ENCODE measurements at regions not wholly inside any gene's neighbourhood (a gene's known extent, or its start where the extent isn't known, plus 50 kb on each side); places are given as distances from the start of the nearest gene placed in this dataset.

DNA sequence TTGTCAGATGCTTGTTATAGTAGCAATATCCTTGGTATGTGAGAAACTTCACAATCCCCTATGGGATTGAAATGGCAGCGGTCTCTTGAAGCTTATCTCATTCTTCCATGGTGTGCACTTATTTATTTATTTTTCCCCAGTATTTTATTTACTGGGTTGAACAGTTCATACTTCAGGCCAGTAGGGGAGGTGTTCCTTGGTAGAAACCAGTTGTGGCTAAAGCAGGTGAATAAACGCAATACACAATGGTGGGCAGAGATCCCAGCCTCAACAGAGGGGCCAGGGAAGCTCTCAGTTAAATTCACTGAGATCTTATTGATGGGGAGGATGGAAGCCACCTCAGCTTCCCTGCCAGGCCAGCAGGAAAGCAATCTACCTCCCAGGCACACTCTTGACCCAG is 93.7 kb upstream of the SRD5A2 start:
- H2AFZ ChIP-seq (ENCODE audit: low read depth, low read length), result no peak overlapping the region
- no peak overlapping the region for H3K4me2 ChIP-seq (ENCODE audit: low read length)
- H3K9ac ChIP-seq (ENCODE audit: low read length), result no peak overlapping the region
- no peaks in the 10 kb centered on the region for H3K36me3 ChIP-seq (replicated peaks; ENCODE audit: low read depth, low read length)
- H3K4me1 ChIP-seq (ENCODE audit: low read length), result no peaks in the 10 kb centered on the region
- no peak overlapping the region for H3K4me3 ChIP-seq (ENCODE audit: low read length)
- TF ChIP-seq EZH2phosphoT487 (IDR thresholded peaks at IDR 0.05; ENCODE audit: low read depth), result no peak
- TF ChIP-seq, protein P1, sequence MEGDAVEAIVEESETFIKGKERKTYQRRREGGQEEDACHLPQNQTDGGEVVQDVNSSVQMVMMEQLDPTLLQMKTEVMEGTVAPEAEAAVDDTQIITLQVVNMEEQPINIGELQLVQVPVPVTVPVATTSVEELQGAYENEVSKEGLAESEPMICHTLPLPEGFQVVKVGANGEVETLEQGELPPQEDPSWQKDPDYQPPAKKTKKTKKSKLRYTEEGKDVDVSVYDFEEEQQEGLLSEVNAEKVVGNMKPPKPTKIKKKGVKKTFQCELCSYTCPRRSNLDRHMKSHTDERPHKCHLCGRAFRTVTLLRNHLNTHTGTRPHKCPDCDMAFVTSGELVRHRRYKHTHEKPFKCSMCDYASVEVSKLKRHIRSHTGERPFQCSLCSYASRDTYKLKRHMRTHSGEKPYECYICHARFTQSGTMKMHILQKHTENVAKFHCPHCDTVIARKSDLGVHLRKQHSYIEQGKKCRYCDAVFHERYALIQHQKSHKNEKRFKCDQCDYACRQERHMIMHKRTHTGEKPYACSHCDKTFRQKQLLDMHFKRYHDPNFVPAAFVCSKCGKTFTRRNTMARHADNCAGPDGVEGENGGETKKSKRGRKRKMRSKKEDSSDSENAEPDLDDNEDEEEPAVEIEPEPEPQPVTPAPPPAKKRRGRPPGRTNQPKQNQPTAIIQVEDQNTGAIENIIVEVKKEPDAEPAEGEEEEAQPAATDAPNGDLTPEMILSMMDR (IDR thresholded peaks at IDR 0.05; ENCODE audit: low read depth, low read length), result no peak
- H3K27me3 ChIP-seq (ENCODE audit: low read depth, low read length), result no peaks in the 10 kb centered on the region; the same call in 1 of the 2 replicates
- no peaks in the 10 kb centered on the region for H4K20me1 ChIP-seq (ENCODE audit: insufficient read depth, low read length)
- no peaks in the 10 kb centered on the region for H3K79me2 ChIP-seq (ENCODE audit: low read length)
- no peaks in the 10 kb centered on the region for H3K9me3 ChIP-seq (ENCODE audit: insufficient read depth, low read length)
- no peak overlapping the region for H3K27ac ChIP-seq (ENCODE audit: low read length)

DNA sequence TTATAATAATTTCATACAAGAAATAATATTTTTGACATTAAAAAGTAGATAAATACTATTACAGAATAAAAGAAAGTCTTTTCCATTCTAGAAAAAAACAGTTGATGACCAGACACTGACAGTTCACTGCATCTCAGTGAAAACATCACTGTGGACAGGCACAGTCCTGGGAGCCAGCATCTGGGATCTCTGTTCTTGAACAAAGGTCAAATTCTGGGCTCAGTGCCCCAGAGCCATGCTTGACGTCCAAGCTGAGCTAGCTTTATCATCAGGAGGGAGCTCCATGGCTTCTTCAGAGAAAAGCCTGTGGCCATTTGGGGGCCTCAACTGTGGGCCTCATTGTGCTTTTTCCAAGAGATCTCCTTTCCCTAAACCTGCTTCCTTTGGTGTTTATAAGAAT is 86.1 kb upstream of the SRD5A2 start:
- H2AFZ ChIP-seq (ENCODE audit: low read depth, low read length), result no peak overlapping the region
- H3K4me2 ChIP-seq (ENCODE audit: low read length), result no peak overlapping the region
- no peaks in the 10 kb centered on the region for H3K4me1 ChIP-seq (ENCODE audit: low read length)
- no peaks in the 10 kb centered on the region for H3K79me2 ChIP-seq (ENCODE audit: low read length)
- no peak overlapping the region for H3K4me3 ChIP-seq (ENCODE audit: low read length)
- H3K27ac ChIP-seq (ENCODE audit: low read length), result no peak overlapping the region
- H4K20me1 ChIP-seq (ENCODE audit: insufficient read depth, low read length), result no peaks in the 10 kb centered on the region
- no peak overlapping the region for H3K9ac ChIP-seq (ENCODE audit: low read length)
- TF ChIP-seq, protein P1 (IDR thresholded peaks at IDR 0.05; ENCODE audit: low read depth, low read length), result no peak
- no peak for TF ChIP-seq EZH2phosphoT487 (IDR thresholded peaks at IDR 0.05; ENCODE audit: low read depth)
- H3K27me3 ChIP-seq (ENCODE audit: low read depth, low read length), result no peaks in the 10 kb centered on the region
- no peaks in the 10 kb centered on the region for H3K36me3 ChIP-seq (replicated peaks; ENCODE audit: low read depth, low read length)
- no peaks in the 10 kb centered on the region for H3K9me3 ChIP-seq (ENCODE audit: insufficient read depth, low read length)

DNA sequence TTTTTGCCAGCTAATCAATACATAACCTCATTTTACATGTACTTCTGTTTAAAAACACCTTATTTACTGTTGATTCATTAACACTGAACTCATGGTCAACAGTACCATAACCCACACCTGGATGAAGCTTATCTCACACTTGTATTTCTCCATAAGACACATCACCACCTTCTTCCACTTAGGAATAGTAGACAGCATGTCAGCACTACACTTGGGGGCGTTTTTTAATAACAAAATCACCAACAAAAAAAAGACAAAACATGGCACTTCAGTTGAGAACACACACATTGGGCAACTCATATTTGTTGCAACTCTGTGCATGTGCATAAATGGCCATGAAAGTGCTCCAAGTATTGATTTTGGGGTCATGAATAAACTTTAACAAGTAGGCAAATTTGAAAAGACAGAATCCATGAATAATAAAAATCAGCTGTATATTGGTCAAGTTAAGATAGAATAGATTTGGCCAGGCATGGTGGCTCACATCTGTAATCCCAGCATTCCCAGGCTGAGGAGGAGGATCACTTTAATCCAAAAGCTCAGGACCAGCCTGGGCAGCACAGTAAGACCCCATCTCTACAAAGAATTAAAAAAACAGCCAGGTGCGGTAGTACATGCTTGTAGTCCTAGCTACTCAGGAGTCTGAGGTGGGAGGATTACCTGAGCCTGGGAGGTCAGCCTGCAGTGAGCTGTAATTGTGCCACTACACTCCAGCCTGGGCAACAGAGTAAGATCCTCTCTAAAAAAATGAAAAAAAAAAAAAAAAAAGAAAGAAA is 84.4 kb upstream of the SRD5A2 start:
- TF ChIP-seq, protein P1 (IDR thresholded peaks at IDR 0.05; ENCODE audit: low read depth, low read length), result no peak
- TF ChIP-seq EZH2phosphoT487 (IDR thresholded peaks at IDR 0.05; ENCODE audit: low read depth), result no peak
- Histone ChIP-seq H3K4me1 (ENCODE audit: low read length) (no peaks in the 10 kb centered on the region), H3K9ac (ENCODE audit: low read length) (no peak overlapping the region), H2AFZ (ENCODE audit: low read depth, low read length) (no peak overlapping the region), H3K4me2 (ENCODE audit: low read length) (no peak overlapping the region), H3K9me3 (ENCODE audit: insufficient read depth, low read length) (no peaks in the 10 kb centered on the region), H3K79me2 (ENCODE audit: low read length) (no peaks in the 10 kb centered on the region), H4K20me1 (ENCODE audit: insufficient read depth, low read length) (no peaks in the 10 kb centered on the region), H3K4me3 (ENCODE audit: low read length) (no peak overlapping the region), H3K36me3 (replicated peaks; ENCODE audit: low read depth, low read length) (no peaks in the 10 kb centered on the region), H3K27me3 (ENCODE audit: low read depth, low read length) (no peaks in the 10 kb centered on the region), H3K27ac (ENCODE audit: low read length) (no peak overlapping the region)

DNA sequence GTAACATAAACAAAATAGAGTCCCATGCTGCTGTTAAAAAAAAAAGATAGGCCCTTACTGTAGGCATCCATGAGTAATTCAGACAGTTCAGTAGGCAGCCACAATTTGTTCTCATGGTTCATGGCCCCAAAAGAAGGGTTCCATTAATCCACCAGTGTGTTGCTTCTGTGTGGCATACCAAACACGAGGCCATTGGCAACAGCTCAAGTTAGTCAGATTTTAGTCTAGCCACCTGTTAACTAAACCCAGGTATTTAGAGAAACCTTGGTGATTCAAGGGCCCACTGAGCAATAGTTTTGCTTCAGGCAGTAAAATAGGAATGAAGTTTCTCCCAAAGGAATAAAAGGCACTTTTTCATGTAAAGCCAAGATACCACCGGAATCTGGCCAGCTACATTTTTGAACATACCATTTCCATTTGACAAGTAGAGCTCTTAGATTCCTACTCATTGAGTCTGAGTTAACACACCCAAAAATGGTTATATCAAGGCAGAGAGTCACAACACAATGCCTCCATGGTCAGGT is 80.1 kb upstream of the SRD5A2 start:
- H3K36me3 ChIP-seq (replicated peaks; ENCODE audit: low read depth, low read length), result no peaks in the 10 kb centered on the region
- H3K4me3 ChIP-seq (ENCODE audit: low read length), result no peak overlapping the region
- H3K27me3 ChIP-seq (ENCODE audit: low read depth, low read length), result no peaks in the 10 kb centered on the region
- no peaks in the 10 kb centered on the region for H3K79me2 ChIP-seq (ENCODE audit: low read length)
- no peak overlapping the region for H3K27ac ChIP-seq (ENCODE audit: low read length)
- no peak overlapping the region for H2AFZ ChIP-seq (ENCODE audit: low read depth, low read length)
- no peaks in the 10 kb centered on the region for H3K4me1 ChIP-seq (ENCODE audit: low read length)
- TF ChIP-seq, protein P1 (IDR thresholded peaks at IDR 0.05; ENCODE audit: low read depth, low read length), result no peak
- no peak for TF ChIP-seq EZH2phosphoT487 (IDR thresholded peaks at IDR 0.05; ENCODE audit: low read depth)
- H3K4me2 ChIP-seq (ENCODE audit: low read length), result no peak overlapping the region
- H3K9me3 ChIP-seq (ENCODE audit: insufficient read depth, low read length), result no peaks in the 10 kb centered on the region
- no peak overlapping the region for H3K9ac ChIP-seq (ENCODE audit: low read length)
- H4K20me1 ChIP-seq (ENCODE audit: insufficient read depth, low read length), result no peaks in the 10 kb centered on the region

All from OCI-LY3 (cell line).